ENCODE measurements at regions not wholly inside any gene's neighbourhood (a gene's known extent, or its start where the extent isn't known, plus 50 kb on each side); places are given as distances from the start of the nearest gene placed in this dataset.

DNA sequence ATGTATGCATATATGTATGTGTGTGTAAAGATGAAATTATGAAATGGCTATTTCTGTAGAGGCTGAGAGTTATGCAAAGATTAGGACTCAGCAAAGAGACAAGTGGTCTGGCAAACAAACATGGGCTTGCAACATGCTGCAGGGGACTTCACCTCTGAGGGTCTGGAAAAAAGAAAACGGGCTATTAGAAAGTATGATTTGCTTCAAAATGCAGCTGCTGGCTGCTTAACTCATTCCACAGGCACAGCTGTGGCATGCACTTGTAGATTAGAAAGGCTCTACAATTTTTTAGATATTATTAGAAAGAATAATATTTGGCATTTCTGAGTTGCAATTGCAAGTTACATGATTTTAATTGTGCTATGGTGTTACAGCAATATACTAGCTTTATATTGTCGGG is 90.4 kb downstream of the ADAMTS1 start:
- TF ChIP-seq CTCF (IDR thresholded peaks at IDR 0.05) = no peak
- no peak for TF ChIP-seq POLR2AphosphoS5 (IDR thresholded peaks at IDR 0.05)
- TF ChIP-seq POLR2A (IDR thresholded peaks at IDR 0.05) = no peak
- TF ChIP-seq EP300 (IDR thresholded peaks at IDR 0.05) = no peak

Data from upper lobe of left lung (tissue), 4 donors.